Lung microvascular endothelial cell (primary cell): ENCODE measurements at regions not wholly inside any gene's neighbourhood (a gene's known extent, or its start where the extent isn't known, plus 50 kb on each side); places are given as distances from the start of the nearest gene placed in this dataset.

Experiments used
- DNase-seq, 2 donors: peaks; one replicate each; pipeline versions ENCODE4 v3.0.0 to v3.0.0-alpha.2; 2010; ENCODE audit warnings: low read depth in 2 of 2

GRCh38 chr15:70447928-70448698 lies 315.2 kb downstream of the UACA start:
- DNase-seq, result no peak

GRCh38 chr15:70447521-70447920 lies 315.8 kb downstream of the UACA start:
- no peak for DNase-seq

- no peak for DNase-seq
Measured at GRCh38 chr15:70447081-70447480, 316.3 kb downstream of the UACA start.

GRCh38 chr15:70443486-70444273 lies 319.7 kb downstream of the UACA start:
- no peak for DNase-seq

GRCh38 chr15:70442616-70443321 lies 320.6 kb downstream of the UACA start:
- no peak for DNase-seq

GRCh38 chr15:70442211-70442610 lies 321.1 kb downstream of the UACA start:
- no peak for DNase-seq

GRCh38 chr15:70440416-70441138 lies 322.8 kb downstream of the UACA start:
- DNase-seq, result no peak

GRCh38 chr15:70439880-70440279 lies 323.5 kb downstream of the UACA start:
- no peak for DNase-seq

- no peak for DNase-seq
Measured at GRCh38 chr15:70439304-70439877, 324.0 kb downstream of the UACA start.

GRCh38 chr15:70438776-70439175 lies 324.6 kb downstream of the UACA start:
- no peak for DNase-seq

GRCh38 chr15:70437882-70438451 lies 325.4 kb downstream of the UACA start:
- no peak for DNase-seq

- DNase-seq, result no peak
Measured at GRCh38 chr15:70437089-70437488, 326.3 kb downstream of the UACA start.

- DNase-seq, result no peak
Measured at GRCh38 chr15:70436428-70436827, 326.9 kb downstream of the UACA start.

- DNase-seq, result no peak
Measured at GRCh38 chr15:70435872-70436271, 327.5 kb downstream of the UACA start.

- no peak for DNase-seq
Measured at GRCh38 chr15:70435369-70435768, 328.0 kb downstream of the UACA start.

GRCh38 chr15:70433586-70434324 lies 329.6 kb downstream of the UACA start:
- no peak for DNase-seq

- no peak for DNase-seq
Measured at GRCh38 chr15:70432924-70433495, 330.3 kb downstream of the UACA start.

- no peak for DNase-seq
Measured at GRCh38 chr15:70431854-70432253, 331.5 kb downstream of the UACA start.

GRCh38 chr15:70430069-70430468 lies 332.4 kb upstream of the TLE3 start:
- DNase-seq, result no peak
